K562 (cell line): ENCODE measurements at regions not wholly inside any gene's neighbourhood (a gene's known extent, or its start where the extent isn't known, plus 50 kb on each side); places are given as distances from the start of the nearest gene placed in this dataset.

Source experiments
- ATAC-seq: fragments of 200-7000 bp; cut with Tn5 transposase; 3 replicates; pipeline ENCODE4 v1.9.1; 2020; ENCODE audit warnings: moderate library complexity
- BruUV-seq: library from RNA; stranded (reverse); fragments of 400-500 nt; replicated peaks from 2 replicates; lab custom pipeline; 2021; lab: Mats Ljungman, UMichigan
- CTCF ChIA-PET: fragments of 300-600 bp; formaldehyde crosslinking; extraction: SDS; loops from one replicate; lab custom pipeline; 2021; ENCODE audit warnings: low intra/inter-chr PET ratio; lab: Yijun Ruan, JAX
- POLR2A ChIA-PET: fragments of 300-600, 350-650 bp; sonication (Branson Sonifier 250); formaldehyde crosslinking; extraction: SDS; loops from one replicate; lab custom pipeline; 2021; ENCODE audit warnings: antibody characterized with exemption, inconsistent platforms; lab: Yijun Ruan, JAX
- DNase-seq, 4 experiments: peaks; one replicate each; pipeline versions ENCODE4 v3.0.0 to v3.0.0-alpha.2; 2011 to 2018; ENCODE audit warnings: low spot score in 3 of 4, mixed read lengths in 3 of 4; ENCODE audit errors: extremely low read depth in 1 of 4
- FAIRE-seq: peaks from 2 replicates; lab custom pipeline; 2011; peaks lifted over from hg19 to GRCh38; lab: Jason Lieb, UNC
- H2AFZ ChIP-seq: 2 replicates; pipeline ENCODE4 v1.6.0; 2011; ENCODE audit warnings: low read depth, low read length, control low read depth, inconsistent platforms
- H3K27ac ChIP-seq: fragments of 200-600 bp; 3 replicates; pipeline ENCODE4 v1.8.0; 2011; ENCODE audit warnings: low read depth, mild to moderate bottlenecking, control low read depth, inconsistent platforms, low read length, moderate library complexity, mixed read lengths; ENCODE audit errors: extremely low read depth
- H3K27me3 ChIP-seq, 2 experiments: fragments of 300-600 bp in 1 of 2; 2 replicates in 1 of 2; 3 replicates in 1 of 2; pipeline versions ENCODE4 v1.6.0 to v1.8.0; 2011; ENCODE audit warnings: inconsistent platforms in 2 of 2, low read length in 2 of 2, mild to moderate bottlenecking in 1 of 2, mixed read lengths in 1 of 2, moderate library complexity in 1 of 2; ENCODE audit not compliant: control insufficient read depth in 2 of 2, insufficient read depth in 2 of 2
- H3K36me3 ChIP-seq: fragments of 300-600 bp; 3 replicates; pipeline ENCODE4 v1.8.0; 2011; ENCODE audit warnings: mild to moderate bottlenecking, low read length, inconsistent platforms; ENCODE audit not compliant: control insufficient read depth, insufficient read depth
- H3K4me1 ChIP-seq, 2 experiments: fragments of 200-600 bp in 1 of 2; replicated peaks in 1 of 2; 2 replicates in 1 of 2; 3 replicates in 1 of 2; pipeline versions ENCODE4 v1.5.1 to v1.8.0; 2011; ENCODE audit warnings: inconsistent platforms in 2 of 2, low read length in 2 of 2, mild to moderate bottlenecking in 1 of 2, mixed read lengths in 1 of 2, moderate library complexity in 1 of 2; ENCODE audit not compliant: control insufficient read depth in 2 of 2, insufficient read depth in 2 of 2
- H3K4me2 ChIP-seq: 2 replicates; pipeline ENCODE4 v1.6.1; 2011; ENCODE audit warnings: low read length, control low read depth, inconsistent platforms, mixed read lengths; ENCODE audit not compliant: insufficient read depth
- H3K4me3 ChIP-seq: fragments of 200-600 bp; sonication (generic), shearing (Covaris generic); 2 replicates; pipeline ENCODE4 v1.5.1; 2016; ENCODE audit warnings: control low read depth, inconsistent platforms
- H3K79me2 ChIP-seq: fragments of 200-600 bp; 3 replicates; pipeline ENCODE4 v1.8.0; 2011; ENCODE audit warnings: low read length, inconsistent platforms; ENCODE audit not compliant: control insufficient read depth, insufficient read depth
- H3K9ac ChIP-seq, 2 experiments: 2 replicates each; pipeline versions ENCODE4 v1.6.0 to v1.6.1; 2011; ENCODE audit warnings: low read depth in 2 of 2, low read length in 2 of 2, control low read depth in 1 of 2, inconsistent platforms in 1 of 2, mild to moderate bottlenecking in 1 of 2, mixed read lengths in 1 of 2; ENCODE audit not compliant: insufficient read depth in 1 of 2
- H3K9me1 ChIP-seq: one replicate; pipeline ENCODE4 v1.6.0; 2011; ENCODE audit warnings: inconsistent platforms, mild to moderate bottlenecking, low read length, moderate library complexity; ENCODE audit not compliant: control insufficient read depth, insufficient read depth
- H3K9me3 ChIP-seq: replicated peaks from 2 replicates; pipeline ENCODE4 v1.5.1; 2011; ENCODE audit warnings: low read depth, low read length, inconsistent platforms; ENCODE audit not compliant: control insufficient read depth, insufficient read depth
- H4K20me1 ChIP-seq: replicated peaks from 2 replicates; pipeline ENCODE4 v1.6.1; 2011; ENCODE audit warnings: low read length, inconsistent platforms, mixed read lengths; ENCODE audit not compliant: control insufficient read depth, insufficient read depth
- HMG20A ChIP-seq: fragments of 450-650 bp; formaldehyde crosslinking; conservative IDR thresholded peaks from 2 replicates; pipeline ENCODE4 v1.4.0; 2020; ENCODE audit warnings: mild to moderate bottlenecking, mixed read lengths
- ZNF699 ChIP-seq: fragments of 250-450 bp; sonication (Bioruptor Pico); IDR thresholded peaks from 2 replicates; pipeline ENCODE4 v1.8.0; 2021; ENCODE audit warnings: mild to moderate bottlenecking, moderate library complexity; ENCODE audit not compliant: insufficient replicate concordance
- ZNF79 ChIP-seq: fragments of 250-450 bp; sonication (Bioruptor Pico); IDR thresholded peaks from 2 replicates; pipeline ENCODE4 v1.4.0; 2020; ENCODE audit warnings: low read depth, mild to moderate bottlenecking, moderate library complexity
- WGBS: fragments of 100-300 bp; shearing (Covaris generic); methylation state at CpG from one replicate; pipeline ENCODE4 v1.1.6; 2016; ENCODE audit warnings: low coverage, mixed read lengths; ENCODE audit not compliant: insufficient coverage; ENCODE audit errors: missing lambda C conversion rate; 5-methylcytosine and 5-hydroxymethylcytosine counted together
- in situ Hi-C: fragments of 300-500 bp; cut with MboI; formaldehyde crosslinking; loops from 4 replicates; pipeline ENCODE4 v1.15.0; 2018; ENCODE audit warnings: inconsistent platforms, mixed read lengths
- intact Hi-C: fragments of 100-400 bp; cut with micrococcal nuclease; formaldehyde crosslinking; loops from 2 replicates; pipeline ENCODE4 v1.14.2; 2022
- TF ChIP-seq, protein P1 (sequence below): fragments of 450-650 bp; IDR thresholded peaks from 2 replicates; pipeline ENCODE4 v1.6.1; 2014; ENCODE audit warnings: low read depth, mild to moderate bottlenecking, moderate library complexity, borderline replicate concordance
- TF ChIP-seq, protein P2 (sequence below): fragments of 250-450 bp; sonication (Bioruptor Pico); IDR thresholded peaks from 2 replicates; pipeline ENCODE4 v1.8.0; 2022; ENCODE audit warnings: moderate library complexity, mild to moderate bottlenecking, inconsistent platforms

DNA sequence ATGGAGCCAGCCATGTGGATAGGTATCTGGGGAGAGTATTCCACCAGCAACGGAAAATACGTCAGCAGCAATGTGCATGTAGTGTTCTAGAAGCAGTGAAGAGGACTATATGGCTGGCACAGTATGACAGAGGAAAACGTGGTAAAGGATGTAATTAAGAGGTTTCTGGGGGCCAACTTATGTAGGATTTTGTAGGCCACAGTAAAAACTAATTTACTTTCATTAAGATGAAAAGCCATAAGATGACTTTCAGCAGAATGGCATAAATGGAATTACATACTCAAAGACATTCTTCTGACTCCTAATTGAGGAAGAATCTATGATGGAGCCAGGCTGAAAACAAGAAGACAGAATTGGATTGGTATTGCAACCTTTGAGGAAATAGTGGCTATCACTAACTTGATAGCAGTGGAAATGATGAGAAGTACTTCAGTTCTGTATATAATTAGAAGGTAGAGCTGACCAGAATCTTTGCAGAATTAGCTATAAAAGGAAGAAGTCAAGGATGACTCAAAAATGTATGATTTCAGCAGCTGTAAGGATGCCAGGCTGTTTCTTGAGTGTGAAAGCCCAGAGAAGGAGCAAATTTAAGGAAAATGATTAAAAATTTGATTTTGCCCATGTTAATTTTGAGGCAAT lies 156.7 kb downstream of the MBL2 start:
- POLR2A ChIA-PET, result no interaction called here
- Histone ChIP-seq H3K4me3 (no peak overlapping the region), H3K4me1 (no peaks in the 10 kb centered on the region), H3K79me2 (no peaks in the 10 kb centered on the region), H3K9ac (no peak overlapping the region), H3K27ac (no peak overlapping the region), H4K20me1 (no peaks in the 10 kb centered on the region), H3K9me3 (no peaks in the 10 kb centered on the region), H3K9me1 (no peaks in the 10 kb centered on the region), H3K36me3 (no peaks in the 10 kb centered on the region), H2AFZ (no peak overlapping the region), H3K4me2 (no peak overlapping the region)
- in situ Hi-C loops, result no loop called here
- WGBS, result 2% methylated on average over 3 of the region's 3 CpGs
- ATAC-seq (no peak), DNase-seq (no peak), FAIRE-seq (no peak)
- BruUV-seq, result no TSS peak
- no peak for TF ChIP-seq ZNF79 (CRISPR knock-in tag)
- TF ChIP-seq, protein P1, sequence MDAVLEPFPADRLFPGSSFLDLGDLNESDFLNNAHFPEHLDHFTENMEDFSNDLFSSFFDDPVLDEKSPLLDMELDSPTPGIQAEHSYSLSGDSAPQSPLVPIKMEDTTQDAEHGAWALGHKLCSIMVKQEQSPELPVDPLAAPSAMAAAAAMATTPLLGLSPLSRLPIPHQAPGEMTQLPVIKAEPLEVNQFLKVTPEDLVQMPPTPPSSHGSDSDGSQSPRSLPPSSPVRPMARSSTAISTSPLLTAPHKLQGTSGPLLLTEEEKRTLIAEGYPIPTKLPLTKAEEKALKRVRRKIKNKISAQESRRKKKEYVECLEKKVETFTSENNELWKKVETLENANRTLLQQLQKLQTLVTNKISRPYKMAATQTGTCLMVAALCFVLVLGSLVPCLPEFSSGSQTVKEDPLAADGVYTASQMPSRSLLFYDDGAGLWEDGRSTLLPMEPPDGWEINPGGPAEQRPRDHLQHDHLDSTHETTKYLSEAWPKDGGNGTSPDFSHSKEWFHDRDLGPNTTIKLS, result no peak
- TF ChIP-seq HMG20A (CRISPR knock-in tag), result no peak
- TF ChIP-seq ZNF699 (CRISPR knock-in tag), result no peak
- TF ChIP-seq, protein P2, sequence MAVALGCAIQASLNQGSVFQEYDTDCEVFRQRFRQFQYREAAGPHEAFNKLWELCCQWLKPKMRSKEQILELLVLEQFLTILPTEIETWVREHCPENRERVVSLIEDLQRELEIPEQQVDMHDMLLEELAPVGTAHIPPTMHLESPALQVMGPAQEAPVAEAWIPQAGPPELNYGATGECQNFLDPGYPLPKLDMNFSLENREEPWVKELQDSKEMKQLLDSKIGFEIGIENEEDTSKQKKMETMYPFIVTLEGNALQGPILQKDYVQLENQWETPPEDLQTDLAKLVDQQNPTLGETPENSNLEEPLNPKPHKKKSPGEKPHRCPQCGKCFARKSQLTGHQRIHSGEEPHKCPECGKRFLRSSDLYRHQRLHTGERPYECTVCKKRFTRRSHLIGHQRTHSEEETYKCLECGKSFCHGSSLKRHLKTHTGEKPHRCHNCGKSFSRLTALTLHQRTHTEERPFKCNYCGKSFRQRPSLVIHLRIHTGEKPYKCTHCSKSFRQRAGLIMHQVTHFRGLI (CRISPR knock-in tag), result no peak
- TF ChIP-seq, all 486 proteins: peak for 0
- intact Hi-C loops, result no loop called here
- no peaks in the 10 kb centered on the region for H3K27me3 ChIP-seq
- CTCF ChIA-PET, result no interaction called here
